HG02623 (cell line): ENCODE measurements at regions not wholly inside any gene's neighbourhood (a gene's known extent, or its start where the extent isn't known, plus 50 kb on each side); places are given as distances from the start of the nearest gene placed in this dataset.
"Not testable (repeated sequence)": the region's sequence is repeated elsewhere in the genome, so short reads cannot be mapped to it uniquely, and the experiment has no call there.

Experiments
- ATAC-seq: cut with Tn5 transposase; IDR thresholded peaks from one replicate; pipeline ENCODE4 v1.9.1; 2021; ENCODE audit warnings: moderate library complexity; ENCODE audit not compliant: unreplicated experiment

DNA sequence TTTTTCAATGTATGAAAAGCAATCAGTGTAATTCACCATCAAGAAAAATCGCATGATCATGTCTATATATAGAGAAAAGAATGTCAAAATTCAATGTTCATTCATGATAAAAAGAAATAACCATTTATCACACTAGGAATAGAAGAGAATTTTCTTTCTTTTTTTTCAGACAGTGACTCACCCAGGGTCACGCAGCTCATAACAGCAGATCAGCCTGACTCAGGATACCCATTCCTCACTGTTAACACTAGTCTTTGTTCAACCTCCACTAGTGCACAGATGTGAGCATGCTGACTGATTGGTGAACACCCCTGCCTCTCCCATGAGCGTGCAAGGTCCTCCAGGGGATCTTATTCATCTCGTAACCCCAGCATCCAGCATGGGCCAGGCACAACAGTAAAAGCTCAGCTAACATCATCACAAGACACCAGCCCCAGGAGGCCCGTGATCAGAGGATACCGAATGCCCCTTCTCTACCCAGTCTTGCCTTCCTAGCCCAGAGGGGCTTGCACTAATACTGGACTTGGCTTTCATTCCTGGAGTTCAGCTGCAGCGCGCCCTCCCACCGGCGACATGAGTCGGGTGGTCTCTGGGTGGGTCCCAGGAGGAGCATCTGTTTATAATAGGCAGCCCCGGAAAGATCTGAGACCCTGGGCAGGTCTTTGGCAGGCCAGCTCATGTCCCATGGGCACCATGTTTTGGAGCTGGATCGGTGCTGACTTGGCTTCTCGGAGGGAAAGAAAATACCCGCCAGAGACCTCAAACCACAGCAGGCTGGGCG is 539.5 kb upstream of the SLC10A2 start:
- no peak for ATAC-seq

DNA sequence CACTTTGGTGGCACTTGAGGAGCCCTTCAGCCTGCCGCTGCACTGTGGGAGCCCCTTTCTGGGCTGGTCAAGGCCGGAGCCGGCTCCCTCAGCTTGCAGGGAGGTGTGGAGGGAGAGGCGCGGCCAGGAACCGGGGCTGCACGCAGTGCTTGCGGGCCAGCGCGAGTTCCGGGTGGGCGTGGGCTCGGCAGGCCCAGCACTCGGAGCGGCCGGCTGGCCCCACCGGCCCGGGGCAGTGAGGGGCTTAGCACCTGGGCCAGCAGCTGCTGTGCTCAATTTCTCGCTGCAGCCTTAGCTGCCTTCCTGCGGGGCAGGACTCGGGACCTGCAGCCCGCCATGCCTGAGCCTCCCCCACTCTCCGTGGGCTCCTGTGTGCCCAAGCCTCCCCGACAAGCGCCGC is 533.7 kb upstream of the SLC10A2 start:
- not testable (repeated sequence) for ATAC-seq

DNA sequence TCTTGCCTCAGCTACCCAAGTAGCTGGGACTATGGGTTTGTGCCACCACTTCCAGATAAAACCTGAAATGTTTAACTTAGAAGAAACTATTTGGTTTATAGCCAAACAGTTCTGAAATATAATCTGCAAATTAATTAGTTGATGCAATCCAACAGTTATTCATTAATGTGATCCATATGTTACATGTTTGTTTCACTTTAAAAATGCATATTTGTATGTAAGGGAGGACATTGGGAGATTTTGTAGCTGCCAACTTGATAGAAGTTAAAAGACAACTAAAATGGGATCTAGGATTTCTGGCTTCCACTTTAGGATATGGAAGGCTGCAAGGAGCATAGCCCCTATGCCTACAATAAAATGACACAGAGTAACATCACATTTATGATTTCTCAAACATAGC is 532.5 kb upstream of the SLC10A2 start:
- no peak for ATAC-seq

DNA sequence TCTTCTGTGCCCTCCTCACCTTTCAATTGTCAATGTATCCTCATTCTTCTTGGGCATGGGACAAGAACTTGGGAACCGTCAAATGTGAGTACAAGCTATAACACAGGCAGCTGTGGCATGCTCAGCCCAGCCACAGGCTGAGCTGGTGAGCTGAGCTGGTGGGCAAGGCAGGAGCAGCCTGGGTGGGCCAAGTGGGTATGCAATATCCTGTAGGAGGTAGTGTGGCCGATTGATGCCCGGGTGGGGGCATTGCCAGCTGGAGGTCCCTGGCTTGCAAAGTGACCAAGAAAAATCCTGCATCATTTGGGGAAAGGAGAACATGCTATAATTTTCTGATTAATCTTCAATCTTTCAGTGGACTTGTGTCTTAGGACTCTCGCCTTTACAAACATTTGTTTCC is 507.2 kb upstream of the SLC10A2 start:
- ATAC-seq = no peak

DNA sequence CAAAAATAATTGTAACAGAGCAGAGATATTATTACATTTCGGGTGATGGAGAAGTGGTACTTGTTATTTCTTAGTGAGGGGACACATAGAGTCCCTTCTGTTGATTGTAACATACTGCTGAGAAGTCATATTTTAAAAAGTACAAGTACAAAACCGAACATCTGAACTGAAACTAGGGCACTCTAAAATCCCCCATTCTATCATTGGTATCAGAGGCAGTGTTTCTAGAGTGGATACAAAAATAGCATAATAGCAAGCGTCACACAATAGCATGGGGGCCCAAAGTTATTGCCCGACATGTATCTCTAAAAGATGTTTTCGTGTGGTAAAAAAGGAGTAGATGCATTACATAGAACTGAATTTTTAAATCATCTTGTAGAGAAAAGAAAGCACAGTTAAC is 502.1 kb upstream of the SLC10A2 start:
- no peak for ATAC-seq

DNA sequence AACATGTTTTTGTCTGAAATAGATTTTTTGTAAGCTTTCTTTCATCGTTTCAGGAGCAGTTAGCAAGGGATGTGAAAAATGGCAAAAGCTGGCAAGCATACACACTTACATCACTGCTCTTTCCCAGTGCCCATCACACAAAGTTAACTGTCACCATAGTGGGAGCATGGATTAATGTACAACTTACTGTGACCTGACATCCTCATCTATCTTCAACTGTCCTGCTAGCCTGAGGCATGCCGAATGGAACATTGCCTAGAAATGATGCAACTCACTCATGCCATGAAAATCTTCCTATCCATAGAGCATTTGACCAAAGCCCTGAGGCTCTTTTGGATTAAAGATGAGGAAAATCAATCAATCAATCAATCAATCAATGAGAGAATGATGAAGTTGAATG is 491.7 kb upstream of the SLC10A2 start:
- no peak for ATAC-seq

DNA sequence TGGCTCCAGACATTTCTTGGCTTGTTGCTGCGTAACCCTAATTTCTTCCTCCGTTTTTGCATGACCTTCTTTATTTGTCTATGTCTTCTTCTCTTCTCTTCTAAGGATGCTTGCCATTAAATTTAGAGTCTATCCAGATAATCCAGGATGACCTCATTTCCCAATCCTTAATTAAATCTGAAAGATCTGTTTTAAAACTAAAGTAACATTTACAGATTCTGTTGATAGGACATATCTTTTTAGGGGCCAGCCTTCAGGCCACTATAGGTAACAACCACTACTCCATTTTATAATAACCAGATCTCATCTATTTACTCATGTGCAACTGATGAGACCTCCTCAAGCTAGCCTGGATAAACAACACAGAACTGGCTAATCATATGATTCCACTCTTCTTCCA is 490.5 kb upstream of the SLC10A2 start:
- ATAC-seq = no peak

DNA sequence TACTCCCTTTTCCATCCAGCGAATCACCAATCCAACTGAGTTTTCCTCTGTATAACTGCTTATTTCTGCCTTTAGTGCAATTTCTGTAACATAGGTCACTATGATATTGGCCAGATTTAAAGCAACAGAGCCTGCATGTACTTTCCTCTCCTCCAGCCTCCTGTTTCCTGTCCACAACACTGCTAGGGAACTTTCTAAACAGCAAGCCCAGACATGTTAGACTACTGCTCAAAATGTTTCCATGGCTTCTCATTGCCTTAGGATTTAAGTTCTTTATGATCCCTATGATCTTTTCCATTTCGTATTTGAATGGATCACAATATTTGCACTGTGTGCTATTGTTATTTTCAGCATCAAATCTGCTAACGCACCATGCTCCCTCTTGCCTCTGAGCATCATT is 481.7 kb upstream of the SLC10A2 start:
- ATAC-seq = no peak

DNA sequence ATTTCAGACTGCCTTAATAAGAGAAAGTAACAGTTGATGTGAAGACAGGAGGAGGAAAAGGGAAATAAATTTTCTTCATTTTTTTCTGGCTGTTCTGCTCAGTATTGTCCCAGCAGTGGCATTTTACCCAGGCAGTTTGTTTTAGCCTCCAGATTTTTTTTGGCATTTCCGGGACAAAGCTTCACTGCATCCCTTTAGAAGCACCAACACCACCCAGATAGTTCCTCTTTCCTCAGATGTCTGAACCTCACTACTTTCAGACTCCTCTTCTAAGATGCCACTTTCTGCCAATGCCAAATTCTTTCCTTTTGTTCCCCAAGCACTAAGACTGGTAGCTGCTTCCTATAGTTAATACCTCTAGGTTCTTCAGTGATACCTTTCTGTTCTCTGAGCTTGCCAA is 480.1 kb upstream of the SLC10A2 start:
- no peak for ATAC-seq

DNA sequence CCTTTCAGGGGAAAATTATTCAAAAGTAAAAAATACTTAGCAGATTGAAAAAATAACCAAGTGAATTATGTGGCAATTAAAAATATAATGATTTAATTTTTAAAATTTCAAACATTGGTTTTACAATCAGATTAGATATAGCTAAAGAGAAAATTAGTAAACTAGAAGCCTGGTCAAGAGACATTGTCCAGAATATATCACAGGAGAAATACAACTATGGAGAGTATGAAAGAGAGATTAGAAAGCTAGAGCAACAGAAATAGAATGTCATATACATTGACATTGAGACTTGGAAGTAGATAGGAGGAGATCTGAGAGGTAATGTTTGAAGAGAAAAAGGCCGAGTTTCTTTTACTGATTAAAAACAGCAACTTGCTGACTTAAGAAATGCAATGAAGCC is 476.4 kb upstream of the SLC10A2 start:
- no peak for ATAC-seq

DNA sequence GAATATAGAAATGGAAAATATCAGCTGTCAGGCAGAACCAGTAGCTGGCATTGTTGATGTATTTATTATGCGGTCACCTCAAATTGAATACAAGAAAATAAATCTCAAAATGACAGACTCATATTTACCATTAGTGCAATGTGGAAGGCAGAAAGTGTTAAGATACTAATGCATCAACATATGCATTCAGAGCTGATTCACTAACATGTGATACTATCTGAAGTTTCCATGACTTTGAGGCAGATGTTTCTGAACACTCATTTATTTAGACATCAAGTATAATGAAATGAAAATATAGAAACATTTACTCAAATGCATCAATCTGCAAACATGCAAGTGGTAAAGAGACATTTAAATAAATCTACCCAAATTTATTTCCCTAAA is 474.2 kb upstream of the SLC10A2 start:
- ATAC-seq = no peak

DNA sequence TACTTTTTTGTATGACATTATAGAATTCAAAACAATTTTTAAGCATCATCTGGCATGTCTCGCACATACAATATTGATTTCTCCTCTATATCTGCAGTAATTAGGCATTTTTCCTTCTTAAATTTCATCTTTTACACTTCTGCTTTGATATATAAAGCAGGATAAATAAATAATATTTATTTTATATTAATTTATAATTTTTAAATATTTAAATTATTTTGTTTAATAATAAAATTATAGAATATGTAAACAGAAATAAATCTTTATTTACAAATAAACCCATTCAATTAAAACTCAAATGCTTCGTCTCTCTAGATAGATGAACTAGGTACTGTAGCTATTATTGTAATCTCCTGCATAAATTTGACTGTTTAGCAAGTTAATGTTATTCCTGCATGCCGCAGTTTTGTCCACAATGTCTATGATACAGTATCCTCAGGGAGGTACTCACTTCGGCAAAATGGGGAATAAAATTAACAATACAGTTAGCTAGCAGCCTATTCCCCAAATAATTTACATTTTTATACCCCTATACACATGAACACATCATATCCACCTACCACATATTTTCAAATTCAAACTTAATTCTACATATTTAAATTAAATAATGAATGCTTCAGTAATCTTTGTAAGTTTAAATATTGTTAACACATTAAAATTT is 473.6 kb upstream of the SLC10A2 start:
- ATAC-seq = no peak

DNA sequence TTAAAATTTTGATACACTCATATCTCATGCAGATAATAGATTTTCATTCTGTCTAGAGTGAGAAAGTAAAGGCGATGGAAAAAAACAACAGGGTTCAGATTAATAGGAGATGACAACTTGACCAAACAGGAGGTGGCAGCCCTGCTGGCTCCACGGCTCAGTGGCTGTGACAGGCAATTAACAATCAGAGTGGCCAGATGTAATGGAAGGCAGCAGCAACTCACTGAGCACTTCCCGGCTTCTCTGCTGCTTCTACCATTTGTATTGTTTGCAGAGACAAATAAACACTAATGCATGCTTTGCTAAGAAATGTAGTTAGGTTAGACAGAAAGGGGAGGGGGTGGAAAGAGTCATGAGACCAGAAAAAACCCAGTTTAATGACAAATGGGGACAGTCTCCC is 473.0 kb upstream of the SLC10A2 start:
- no peak for ATAC-seq

DNA sequence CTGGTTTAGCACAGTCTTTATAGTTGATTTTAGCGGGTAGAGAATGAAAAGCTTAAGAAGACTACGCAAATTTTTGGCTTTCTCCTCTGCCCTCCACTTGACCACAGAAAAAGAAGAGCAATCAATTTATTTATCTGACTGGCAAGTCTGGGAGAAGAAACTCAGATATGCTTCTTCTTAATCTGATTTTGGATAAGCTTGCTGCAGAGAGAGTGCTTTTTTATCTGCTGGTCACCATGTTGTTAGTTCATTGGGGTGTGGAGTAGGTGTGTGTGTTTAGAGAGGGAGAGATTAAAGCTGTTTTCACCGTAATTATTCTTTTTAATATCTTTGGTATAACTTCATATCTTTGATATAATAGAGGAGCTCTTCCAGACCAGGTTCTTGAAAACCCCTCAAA is 471.4 kb upstream of the SLC10A2 start:
- no peak for ATAC-seq

DNA sequence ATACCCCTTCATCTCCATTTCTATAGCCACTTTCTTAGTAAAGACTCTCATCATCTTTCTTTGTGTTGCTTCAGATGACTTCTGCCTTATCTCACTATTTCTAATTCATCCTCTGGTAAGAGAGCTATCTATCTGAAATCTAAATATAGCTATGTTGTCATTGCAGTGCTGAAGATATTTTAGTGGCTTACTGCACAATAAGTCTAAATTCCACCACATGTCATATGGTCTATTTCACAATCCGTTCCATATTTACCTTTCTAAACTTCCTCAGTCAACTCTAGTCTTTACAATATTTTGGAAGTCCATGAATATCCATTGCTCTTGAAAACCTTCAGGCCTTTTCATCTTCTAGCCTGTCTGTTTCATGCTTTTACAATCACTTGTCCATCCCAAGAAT is 465.1 kb upstream of the SLC10A2 start:
- ATAC-seq = no peak

DNA sequence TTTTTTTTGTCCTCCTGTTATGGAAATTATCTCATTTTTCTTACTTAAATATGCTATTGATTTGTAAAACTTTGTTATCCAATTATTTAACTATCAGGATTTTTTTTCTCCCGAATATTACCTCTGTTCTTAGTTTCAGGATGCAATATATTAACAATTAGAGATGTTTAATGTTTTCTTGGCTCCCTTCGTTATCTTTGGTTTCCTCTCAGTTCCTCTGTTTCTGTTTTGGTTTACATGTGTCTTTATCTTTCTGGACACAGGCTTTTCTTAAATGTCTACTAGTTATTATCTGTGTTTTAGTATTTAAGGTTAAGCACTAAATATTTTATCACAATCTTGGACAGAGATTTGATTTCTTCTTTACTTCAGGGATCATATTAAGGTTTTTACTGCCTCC is 462.2 kb upstream of the SLC10A2 start:
- ATAC-seq = no peak

DNA sequence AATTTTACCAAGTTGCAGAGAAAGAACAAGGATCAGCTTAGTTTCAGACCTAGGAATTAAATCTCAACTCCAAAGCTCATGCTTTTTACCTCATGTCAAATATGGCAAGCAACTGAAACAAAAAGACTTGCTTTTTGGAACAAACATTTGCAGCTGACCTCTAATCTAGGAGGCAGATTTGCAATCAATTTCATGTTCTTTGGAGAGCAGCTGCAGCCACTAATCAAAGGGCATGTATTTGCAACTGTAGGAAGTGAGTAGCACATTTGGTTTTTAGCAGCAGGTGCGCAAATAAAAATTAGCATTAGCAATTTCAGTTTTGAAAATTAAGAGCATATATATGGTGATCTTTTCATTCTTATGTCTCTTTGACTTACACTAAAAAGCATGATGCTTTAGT is 459.3 kb upstream of the SLC10A2 start:
- no peak for ATAC-seq

DNA sequence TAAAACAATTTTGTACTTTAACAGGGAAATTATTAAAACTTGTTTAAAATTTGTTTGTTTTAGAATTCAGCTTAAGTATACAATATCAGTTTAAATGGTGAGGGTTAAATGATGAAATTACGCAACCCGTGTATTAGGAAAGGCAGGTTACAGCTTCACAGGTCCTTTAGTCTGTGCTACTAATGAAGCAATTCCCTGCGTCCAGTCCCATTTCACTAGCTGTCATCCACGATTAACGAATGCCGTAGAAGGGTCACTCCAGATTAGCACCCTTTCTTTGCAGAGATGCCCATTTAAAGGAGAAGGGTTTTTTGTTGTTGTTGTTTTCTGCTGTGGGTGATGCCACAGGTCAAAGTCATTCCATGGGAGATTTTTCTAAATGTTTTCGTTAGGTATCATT is 457.6 kb upstream of the SLC10A2 start:
- no peak for ATAC-seq

DNA sequence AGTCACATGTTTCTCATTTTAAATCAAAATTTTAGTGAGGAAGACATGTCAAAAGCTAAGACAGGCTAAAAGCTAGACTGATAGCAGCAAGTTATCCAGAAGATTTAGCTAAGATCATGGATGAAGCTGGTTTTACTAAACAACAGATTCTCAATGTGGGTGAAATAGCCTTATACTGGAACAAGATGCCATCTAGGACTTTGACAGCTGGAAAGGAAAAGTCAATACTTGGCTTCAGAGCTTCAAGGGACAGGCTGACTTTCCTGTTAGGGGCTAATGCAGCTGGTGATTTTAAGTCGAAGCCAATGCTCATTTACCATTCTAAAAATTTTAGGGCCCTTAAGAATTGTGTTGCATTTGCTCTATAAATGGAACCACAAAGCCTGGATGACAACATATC is 455.3 kb upstream of the SLC10A2 start:
- no peak for ATAC-seq

DNA sequence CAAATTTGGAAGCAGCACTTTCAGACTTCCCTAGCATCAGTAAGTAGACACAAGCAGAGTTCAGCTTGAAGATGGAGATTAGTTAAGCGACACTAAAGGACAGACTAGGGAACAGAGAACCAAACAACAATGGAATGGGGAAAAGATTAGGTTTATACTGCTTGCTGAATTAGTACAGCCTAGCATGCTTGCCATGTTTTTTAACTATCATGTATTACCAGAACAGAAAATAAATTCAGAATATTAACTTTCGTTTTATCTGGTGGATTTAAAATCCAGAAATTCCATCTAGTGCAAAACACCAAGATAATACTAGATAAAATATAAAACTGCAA is 451.5 kb upstream of the SLC10A2 start:
- ATAC-seq = no peak

DNA sequence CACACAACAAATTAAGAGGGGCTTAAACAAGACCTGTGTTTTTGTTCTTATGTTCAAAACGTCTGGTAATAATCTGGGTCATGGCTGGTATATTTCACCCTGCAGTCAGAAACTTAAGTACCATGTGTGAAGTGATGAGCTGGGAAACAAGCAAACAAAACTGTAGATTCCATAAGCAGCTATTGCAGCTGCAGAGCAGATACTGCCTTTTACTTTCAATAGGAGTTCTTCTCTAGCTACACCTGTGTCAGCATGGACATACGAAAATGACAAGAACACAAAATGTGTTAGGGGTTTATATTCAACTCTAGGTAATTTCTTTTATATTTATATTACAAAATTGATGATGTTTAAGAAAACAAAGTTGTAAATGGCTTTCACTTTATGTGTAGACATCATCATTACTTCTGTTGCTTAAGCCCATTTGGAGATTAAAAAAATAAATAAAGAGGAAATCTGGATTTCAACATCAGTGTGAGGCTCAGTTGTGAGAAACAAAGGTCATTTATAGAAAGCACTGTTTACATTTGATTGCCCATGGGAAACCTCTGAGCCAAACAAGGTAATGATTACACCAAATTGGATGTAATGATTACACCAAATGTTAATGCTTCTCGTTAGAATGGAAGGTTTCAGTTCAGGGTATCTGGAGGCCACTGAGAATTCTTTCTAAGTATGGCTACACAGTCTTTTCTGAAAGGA is 451.0 kb upstream of the SLC10A2 start:
- ATAC-seq = peak; percentile 81

DNA sequence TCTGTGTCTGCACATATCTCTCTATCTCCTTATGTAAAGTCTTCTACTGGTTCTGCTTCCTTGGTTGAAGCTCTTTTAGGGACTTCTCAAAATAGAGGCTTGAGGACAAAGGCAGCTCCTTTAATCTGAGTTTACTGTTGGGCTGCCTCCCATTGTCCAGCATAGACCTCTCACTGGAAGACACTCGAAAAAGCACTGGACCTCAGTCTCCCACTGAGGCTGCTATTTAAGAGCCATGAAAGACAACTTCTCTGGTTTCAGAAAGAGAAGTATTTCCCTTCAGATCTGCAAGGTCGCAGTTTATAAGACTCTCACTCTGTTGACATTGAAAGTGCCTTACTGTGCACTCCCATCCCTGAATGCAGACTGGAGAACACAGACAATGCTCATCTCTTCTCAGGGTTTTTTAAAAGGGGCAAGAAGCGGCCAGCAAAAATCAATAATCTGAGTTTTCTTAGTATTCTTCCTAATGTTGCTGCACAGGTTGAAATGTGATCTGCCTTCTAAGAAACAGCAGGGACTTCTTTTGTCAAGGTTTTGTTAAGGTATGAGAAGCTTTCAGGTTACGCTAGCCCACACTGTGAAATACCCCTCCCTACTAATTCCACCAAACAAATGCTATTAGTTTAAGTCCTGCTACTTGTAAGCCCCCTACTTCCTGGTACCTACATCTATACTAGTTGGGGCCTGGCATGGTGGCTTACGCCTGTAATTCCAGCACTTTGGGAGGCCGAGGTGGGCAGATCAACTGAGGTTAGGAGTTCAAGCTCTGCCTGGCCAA is 450.0 kb upstream of the SLC10A2 start:
- no peak for ATAC-seq
